Amniotic stem cell (primary cell): ENCODE measurements at regions not wholly inside any gene's neighbourhood (a gene's known extent, or its start where the extent isn't known, plus 50 kb on each side); places are given as distances from the start of the nearest gene placed in this dataset.

ENCODE experiments used
- DNase-seq: peaks from one replicate; lab custom pipeline; 2025; lab: John Stamatoyannopoulos, UW

DNA sequence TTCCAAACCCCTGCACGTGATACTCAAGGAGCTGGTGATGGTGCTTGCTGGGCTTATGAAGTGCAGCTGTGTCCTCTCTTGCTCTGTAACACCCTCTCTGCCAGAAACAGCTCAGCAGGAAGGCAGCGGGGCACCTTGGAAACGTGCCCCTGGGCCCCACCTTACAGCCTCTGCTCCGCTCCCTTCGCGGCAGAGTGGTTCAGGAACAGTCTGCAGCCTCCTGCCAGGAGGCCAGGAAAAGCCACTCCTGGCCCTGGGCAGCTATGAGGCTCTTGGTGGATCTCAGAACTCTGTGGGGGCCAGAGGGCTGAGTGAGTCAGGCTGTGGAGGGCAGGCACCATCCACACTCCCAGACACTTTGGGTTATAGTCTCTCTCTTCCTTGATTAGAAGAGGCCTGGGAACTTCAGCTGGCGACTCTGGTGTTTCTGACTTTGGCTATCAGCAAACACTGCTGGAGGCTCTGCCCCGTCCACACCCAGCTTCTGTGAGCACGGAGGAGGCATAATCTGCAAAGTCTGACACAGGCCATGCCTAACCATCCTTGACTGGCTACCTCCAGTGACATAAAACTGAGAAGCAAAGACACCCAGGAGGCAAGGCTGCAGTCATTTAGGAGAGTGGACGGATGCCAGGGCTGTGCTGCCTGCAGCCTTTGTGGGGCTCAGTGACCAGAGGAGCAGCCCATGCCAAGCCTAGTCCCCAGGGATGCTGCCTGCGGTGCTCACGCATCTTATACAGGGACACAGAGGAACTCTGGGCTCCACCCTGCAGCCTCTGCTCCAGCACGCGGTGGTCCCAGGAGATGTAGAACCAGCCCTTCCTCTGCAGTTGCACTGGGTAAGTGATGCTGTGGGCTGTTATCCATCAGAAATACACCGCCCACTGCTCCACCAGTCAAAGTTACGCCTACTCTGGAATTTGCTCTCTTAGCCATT is 65.3 kb downstream of the METRNL start:
- DNase-seq, result no peak

DNA sequence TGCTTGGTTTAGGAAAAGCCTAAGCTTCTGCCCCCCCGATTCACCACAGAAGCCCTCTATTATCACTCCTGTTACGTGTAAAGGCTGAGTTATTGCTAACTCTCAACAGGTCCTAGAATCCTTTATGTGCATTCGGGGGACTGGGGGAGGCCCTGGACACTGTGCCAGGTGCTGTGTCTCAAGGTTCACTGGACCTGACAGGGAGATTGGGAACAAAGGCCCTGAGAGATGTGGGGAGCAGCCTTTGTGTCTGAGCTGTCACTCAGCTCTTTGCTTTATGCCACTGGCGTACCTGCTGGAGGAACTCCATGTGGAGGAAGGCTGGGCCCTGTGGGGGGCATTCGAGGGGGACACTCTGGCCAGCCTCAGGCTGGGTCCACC is 65.9 kb downstream of the METRNL start:
- DNase-seq, result no peak

DNA sequence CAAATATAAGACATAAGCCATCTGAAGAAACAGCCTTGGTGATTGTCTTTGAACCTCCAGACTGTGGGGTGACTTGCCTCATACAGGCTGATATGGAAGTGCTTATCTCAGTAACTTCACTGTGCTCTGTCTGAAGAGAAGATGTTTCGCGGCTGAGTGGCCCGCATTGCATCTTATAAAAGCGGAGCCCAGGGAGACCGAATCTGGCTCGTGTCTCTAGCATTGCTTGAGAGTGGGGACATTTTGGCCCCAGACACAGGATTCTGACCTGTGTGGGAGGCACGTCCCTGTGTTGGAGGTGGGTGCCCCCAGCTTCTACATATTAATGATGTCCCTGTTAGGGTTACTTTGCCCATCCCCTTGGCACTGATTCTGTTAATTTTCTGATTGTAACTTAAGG is 66.4 kb downstream of the METRNL start:
- DNase-seq, result no peak

DNA sequence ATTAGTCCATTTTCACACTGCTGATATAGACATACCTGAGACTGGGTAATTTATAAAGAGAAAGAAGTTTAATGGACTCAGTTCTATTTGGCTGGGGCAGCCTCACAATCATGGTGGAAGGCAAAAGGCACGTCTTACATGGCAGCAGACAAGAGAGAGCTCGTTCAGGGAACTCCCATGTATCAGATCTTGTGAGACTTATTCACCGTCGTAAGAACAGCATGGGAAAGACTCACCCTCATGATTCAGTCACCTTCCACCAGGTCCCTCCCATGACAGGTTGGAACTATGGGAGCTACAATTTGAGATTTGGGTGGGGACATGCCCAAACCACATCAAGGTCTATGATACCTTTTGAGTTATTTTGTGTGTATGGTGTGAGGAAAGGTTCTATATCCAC is 66.9 kb downstream of the METRNL start:
- no peak for DNase-seq

DNA sequence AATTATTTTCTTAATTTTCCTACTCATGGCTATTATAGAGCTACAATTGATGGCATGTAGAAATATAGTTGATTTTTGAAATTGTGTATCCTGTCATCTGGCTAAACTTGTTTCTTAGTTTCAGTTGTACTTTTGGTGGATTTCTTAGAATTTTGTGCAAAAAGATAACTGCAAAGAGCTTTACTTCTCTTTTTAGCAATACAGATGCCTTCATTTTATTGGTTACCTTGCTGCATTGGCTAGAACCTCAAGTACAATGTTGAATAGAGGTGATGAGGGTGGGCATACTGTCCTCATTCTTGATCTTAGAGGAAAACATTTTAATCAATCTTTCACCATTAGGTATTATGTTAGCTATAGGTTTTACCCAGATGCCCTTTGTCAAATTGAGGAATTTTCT is 67.9 kb downstream of the METRNL start:
- no peak for DNase-seq

DNA sequence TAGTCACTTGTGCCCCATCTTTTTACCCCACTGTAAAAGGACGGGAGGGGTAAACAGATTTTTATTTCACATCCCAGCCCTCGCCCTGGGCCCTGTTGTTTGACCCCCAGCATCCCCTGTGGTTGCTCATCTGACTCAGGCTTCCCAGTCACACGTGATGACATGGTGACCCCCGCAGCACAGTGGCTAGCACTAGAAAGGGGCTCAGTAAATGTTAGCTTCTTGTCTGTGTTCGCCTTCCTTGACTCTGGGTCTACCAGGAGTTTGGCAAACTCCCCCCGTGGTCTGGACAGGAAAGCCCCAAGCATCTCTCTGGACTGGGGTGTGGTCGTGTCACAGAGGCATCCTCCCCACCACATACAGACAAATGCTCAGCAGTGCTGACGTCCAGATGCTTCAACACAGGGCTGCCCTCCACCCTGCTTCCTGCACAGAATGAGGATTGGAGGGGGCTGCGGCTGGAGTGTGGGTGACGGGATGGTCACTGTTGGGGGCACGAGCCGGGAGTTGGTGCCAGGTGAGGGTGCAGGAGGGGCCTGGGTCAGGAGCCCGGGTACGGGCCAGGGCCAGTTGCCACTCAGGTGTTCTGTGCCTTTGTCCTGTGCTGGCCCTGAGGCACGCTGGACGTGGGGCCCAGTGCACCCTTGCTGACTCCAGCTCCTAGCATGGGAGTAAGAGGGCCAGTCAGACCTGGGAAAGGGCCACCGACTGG is 69.1 kb downstream of the METRNL start:
- DNase-seq, result no peak

DNA sequence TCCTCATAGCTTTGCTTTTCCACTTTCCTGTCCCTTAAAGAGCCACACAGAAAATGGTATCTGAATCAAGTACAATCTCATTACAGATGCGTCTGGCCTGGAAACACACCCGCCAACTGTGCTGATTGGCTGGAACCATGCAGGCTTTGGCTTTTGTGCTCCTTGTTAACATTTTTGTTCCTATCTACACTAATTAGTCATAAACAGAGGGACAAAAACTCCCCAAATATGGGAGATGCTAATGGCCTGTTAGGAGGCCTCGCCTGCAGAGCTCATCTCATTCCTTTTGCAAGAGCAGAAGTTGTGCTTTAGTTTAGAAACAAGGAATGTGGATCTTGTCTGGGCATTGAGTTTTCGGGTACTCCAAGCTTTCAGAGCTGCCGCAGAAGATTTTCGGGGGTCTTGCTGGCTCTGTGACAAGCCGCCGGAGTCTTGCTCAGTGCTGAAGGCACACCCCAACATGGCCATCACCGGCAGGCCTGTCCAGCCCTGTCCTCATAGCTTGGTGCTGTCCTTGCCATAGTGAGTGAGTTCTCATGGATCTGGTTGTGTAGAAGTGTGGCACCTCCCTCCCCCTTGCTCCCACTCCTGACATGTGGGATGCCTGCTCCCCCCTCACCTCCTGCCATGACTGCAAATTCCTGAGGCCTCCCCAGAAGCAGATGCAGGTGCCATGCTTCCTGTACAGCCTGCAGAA is 69.8 kb downstream of the METRNL start:
- no peak for DNase-seq

DNA sequence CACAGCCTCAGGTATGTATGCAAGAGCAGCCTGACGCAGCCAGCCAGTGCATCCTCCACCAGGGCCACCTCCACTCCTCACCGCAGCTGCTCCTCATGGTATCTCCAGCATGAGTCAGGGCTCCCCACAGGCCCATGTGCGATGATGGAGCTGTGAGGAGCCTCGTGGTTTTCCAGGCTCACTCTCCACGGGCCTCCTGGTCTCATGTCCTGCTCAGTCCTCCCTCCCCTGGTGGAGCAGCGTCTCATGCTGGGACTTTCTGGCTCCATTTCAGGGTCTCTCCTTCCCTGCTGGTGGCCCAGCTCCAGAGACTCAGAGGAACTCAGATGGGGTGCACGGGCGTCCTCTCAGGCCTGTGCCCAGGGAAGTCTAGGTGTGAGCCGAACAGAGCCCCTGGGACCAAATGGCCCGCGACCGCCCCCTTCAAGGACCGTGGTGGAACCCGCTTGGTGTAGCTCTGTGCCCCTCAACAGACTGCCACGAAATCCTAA is 70.4 kb downstream of the METRNL start:
- no peak for DNase-seq

DNA sequence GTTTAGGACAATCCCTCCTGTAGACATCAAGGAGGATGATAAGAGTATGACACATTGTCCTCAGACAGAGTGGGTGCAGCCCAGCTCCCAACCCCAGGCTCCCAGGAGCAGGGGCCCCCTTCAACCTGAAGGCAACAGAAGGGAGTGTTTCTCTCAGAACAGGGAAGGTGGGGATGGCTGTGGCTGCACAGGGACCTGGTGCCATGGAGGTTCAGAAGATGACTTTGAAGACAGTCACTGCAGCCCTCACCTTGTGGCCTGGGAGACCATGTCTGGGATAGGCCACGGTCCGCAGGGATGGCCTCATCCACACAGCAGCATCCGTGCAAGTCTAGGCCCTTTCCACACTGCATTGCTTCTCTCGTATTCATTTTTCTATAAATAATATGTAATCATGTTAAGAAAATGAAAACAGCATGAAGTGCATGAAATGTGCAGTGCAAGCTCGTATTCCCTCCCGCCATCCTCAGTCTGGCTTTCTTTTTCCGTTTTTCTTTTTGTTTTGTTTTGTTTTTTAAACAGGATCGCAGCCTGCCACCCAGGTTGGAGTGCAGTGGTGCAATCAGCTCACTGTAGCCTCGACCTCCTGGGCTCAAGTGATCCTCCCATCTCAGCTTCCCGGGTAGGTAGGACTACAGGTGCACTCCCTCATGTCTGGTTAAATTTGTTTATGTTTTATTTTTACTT is 71.1 kb downstream of the METRNL start:
- no peak for DNase-seq

DNA sequence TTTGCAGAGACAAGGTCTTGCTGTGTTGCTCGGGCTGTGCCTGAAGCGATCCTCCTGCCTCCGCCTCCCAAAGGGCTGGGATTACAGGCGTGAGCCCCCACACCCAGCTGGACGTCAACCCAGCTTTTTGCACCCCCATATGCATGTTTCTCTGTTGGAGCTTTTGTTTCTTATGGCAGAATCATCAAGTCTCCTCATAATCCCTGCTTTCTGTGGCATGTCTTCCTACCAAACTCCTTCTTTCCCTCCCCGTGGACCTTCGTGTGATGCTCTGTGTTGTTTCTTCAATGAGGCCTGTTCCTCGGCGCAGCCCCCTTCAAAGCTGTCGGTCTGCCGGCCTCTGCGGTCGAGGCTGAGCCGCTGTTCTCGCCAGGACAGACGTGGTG is 71.6 kb downstream of the METRNL start:
- no peak for DNase-seq

DNA sequence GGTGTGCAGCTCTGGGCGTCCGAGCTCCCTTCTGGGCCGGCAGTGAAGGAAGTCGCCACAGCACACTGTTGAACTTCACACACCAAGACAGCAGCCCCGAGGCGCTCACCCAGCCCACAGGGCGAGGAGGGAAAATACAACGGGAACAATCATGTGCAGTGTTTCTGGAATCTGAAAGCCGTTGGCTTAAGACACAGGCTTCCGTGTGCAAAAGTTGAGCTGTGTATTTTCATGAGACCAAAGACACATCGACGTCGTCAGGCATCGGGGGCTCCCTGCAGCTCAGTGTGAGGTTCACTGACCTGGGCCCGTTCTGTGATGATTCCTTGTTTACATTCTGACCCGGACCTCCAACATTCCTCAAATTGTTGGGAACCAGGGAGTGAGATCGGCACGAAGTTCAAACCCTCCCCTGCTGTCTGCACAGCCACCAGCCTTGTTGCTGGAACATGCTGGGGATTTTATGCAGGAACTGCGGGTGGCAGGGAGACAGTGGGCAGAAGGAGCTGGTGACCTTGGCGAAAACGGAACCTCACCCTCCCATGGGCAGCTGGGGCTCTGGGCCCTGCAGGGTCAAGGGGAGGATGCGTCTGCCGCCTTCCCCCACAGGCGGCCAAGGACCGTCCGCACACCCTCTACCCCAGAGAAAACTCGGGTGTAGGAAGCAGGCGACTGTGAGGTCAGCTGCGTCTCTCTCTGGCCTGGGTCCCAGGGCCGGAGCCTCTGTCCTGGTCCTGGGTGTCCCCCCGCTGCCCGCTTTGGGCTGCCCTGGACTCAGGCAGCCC is 72.2 kb downstream of the METRNL start:
- DNase-seq, result no peak

DNA sequence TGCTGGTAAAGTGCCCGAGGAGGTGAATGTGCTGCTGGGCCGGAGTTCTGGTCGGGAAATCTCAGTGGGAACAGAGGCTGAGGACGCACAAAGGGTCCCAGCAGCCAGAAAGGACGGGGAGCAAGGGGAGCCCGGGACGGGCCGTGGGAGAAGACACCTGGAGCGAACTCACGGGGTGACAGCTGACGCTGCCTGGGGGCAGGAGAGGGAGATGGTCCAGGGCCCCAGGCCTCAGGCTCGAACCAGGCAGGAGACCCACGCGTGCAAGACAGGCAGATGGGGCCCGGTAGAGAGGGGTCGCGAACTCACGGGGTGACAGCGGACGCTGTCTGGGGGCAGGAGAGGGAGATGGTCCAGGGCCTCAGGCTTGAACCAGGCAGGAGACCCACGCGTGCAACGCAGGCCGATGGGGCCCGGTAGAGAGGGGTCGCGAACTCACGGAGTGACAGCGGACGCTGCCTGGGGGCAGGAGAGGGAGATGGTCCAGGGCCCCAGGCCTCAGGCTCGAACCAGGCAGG is 72.9 kb downstream of the METRNL start:
- no peak for DNase-seq

DNA sequence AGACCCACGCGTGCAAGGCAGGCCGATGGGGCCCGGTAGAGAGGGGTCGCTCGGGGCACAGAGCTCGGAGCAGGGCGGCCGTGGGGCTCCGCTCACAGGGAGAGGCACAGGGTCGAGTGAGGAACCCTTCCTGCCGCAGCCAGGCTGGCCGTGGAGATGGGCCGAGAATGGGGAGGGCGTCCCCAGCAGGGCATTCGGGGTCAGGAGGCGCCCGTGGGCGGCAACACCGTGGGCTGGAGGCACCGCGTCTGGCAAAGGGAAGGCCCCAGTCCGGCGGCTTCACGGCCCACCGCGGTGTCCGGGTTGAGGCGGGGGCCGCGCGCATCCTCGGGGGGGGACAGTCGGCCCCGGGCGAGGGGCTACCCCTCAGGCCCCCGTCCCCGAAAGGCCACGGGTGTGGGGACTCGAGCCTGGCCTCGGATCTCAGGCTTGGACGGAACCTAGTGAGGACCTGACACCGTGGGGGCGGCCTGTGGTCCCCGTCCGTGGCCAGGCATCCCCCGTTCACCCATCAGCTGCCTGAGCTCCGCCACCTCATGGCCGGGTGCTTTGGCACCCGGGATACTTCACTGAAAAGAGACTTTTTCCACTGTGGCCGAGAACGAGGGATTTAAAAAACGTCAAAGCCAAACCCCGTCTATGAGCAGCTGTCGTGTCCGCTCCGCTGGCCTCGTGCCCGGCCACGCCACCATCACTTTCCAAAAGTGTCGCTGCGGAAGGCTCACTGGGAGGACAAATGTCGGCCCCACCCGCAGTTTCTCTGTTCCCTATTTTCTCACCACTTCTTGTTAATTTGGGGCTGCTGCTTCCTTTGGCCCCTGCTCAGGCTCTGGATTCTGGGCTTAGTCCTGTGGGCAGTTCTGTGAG is 73.6 kb downstream of the METRNL start:
- no peak for DNase-seq

DNA sequence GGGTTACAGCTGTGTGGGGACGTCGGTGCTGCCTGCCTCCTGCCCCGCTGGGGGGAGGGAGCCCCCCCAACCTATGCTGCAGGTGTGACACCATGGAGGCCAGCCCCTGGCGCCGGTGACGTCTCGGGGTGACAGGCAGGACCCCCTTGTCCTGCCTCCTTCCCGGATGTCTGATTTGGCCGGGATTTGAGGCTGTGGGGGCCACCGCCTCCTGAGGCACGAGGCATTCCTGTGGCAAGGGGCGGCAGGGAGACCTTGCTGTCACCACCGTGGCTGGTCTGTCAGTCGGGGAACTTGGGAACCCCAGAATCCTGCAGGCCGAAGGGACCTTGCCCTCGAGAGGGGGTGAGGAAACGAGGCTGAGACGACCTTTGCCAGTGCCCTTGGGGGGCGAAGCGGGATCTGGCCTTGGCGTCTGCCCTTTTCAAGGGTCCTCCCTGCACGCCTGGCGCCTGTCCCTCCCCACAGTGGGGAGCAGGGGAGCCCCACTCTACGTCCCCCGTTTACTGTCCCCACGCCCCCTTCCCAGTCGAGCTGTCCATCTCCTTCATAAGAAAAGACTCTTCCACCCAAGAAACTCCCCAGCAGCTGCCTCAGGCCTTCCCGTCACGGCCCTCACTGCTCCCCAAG is 74.4 kb downstream of the METRNL start:
- no peak for DNase-seq

DNA sequence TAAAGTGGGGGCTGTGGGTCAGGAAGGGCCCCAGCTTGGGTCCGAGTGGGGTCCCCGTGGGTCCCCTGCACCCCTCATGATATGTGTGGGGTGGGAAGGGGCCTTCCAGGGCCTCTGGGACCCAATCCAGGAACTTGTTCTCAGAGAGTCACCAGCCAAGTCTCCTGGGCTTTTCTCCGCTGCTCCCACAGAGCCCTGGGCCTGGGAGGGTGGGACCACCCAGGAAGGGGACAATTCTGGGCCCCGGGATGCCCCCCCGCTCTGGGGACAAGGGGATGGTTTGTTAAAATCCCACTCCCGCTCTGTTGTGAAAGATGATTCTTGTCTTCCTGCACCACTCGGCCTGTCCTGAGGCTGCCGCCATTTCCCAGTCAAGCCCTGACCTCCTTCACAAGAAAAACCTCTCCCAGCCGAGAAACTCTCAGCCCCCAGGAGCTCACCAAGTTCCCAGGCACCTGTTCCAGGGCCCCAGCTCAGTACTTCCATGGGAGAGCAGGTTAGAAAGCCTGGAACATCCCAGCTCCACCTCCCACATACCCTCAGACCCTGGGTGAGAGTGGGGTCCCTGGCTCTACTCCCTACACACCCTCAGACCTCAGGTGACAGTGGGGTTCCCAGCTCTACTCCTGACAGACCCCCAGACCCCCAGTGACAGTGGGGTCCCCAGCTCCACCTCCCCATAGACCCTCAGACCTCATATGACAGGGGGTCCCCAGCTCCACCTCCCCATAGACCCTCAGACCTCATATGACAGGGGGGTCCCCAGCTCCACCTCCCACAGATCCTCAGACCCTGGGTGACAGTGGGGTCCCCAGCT is 75.1 kb downstream of the METRNL start:
- no peak for DNase-seq

DNA sequence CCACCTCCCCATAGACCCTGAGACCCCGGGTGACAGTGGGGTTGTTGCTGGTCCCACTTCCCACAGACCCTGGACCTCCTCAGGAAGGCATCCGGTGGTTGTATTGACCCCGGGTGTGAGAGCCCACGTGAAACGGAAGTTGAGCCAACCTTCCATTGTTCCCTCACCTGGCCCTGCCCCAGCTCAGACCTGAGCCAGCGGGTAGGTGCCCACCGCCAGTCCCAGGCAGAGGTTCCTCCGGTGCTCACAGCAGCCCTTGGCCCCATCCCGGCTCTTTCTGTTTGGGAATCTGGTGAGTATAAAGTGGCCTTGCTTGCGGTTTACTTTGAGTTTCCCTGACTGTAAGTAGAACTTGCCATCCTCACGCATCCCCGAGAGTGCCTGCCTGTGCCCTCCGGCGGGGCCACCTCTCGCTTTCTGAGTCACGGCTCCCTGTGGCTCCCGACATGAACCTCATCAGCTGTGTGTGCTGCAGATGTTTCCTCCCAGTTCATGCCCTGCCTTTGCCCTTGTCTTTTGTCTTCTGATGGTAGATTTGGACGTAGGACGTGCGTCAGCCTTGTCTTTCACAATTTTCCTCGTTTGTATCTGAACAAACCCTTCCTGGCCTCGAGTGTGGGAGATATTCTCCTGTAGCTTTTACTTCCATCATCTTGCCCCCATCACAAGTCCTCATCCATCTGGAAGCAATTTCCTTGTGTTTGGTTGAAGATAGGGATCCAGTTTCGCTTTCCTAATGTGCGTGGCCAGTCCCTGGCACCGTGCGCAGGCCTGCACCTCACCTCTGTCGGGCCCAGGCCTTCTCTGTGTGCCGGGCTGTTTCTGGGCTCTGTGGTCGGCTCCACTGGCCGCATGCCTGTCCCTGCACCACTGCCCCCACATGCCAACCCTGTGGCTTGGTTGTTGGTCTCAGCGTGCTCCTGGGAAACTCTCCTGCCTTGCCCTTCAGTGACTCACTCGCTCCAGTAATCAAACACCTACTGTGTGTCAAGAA is 76.0 kb downstream of the METRNL start:
- DNase-seq, result peak; percentile 95

DNA sequence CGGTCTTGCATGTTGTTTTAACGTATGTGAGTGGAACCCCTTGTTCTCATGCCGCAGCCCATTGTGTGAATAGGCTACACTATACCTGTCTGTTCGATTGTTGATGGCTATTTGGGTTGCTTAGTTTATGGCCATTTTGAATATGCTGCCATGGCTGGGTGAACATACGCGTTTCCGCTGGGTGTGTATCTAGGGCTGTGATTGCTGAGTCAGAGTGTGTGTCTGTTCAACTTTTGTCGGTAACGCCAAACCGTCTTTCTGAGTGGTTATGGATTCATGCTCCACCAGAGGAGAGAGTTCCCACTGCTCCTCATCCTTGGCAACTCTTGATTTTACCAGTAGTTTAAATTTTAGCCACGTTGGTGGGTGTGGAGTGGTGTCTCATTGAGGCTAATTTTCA is 77.0 kb downstream of the METRNL start:
- DNase-seq, result no peak
